ENCODE measurements at regions not wholly inside any gene's neighbourhood (a gene's known extent, or its start where the extent isn't known, plus 50 kb on each side); places are given as distances from the start of the nearest gene placed in this dataset.

DNA sequence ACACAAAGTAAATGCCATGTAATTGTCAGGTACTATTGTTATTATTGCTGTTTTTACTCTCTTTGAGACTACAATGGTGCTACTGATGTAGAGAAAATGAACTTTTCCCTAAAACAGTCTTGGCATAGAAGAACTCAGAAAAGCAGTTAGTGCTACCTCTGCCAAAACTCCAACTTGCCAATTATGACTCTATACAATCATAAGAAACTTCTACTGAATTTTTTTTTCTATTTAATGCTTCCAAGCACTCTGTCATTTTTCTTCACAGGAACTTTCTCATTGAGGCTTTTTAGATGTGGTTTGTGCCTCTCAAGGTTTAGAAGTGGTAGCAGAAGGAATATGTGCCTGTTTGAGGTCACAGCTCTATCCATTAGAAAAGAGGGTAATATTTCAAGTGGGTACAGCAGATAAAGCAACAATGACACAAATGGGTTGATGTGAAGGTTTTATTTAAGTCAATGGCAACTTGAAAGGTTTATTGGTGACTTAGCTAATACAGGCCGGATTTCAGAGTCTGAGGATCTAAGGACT, 64.0 kb upstream of the FERD3L start:
- no peak for DNase-seq (ENCODE audit: low spot score)

DNA sequence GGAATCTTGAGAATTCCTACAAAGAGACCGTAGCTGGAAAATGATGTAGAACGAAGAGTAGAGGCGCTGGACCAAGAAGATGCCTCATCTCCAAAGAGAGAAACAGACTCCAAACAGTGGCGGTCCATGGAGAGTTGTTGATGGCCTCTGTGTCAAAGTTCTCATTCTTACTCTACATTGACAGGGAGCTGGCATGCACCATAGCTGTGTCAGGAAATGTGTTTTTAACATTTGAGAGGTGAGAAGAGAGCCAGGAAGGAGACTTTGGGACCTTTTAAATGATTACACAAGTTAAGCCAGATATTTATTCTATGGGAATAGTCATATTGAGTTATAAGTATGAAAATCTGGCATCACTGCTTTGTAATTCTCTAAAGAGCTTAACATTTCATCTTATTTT, 61.5 kb upstream of the FERD3L start:
- DNase-seq (ENCODE audit: low spot score), result no peak

DNA sequence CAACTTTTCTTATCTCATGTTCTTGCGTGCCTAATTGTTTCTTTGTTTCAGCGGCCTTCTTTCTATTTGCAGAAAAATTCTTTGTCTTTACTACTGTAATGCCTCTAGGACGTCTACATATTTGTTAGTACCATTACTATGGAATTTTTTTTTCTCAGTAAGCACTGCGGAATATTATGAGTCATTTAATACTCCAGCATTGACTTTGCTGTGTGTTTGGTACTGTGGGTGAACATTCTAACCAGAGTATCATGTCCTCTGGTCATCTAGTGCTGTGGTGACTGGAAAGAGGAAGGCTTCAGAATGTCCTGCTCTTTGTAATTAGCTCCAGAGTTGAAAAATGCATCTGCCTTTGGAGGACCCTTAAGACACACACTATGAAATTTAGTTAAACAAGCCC, 58.5 kb upstream of the FERD3L start:
- DNase-seq (ENCODE audit: low spot score), result no peak

DNA sequence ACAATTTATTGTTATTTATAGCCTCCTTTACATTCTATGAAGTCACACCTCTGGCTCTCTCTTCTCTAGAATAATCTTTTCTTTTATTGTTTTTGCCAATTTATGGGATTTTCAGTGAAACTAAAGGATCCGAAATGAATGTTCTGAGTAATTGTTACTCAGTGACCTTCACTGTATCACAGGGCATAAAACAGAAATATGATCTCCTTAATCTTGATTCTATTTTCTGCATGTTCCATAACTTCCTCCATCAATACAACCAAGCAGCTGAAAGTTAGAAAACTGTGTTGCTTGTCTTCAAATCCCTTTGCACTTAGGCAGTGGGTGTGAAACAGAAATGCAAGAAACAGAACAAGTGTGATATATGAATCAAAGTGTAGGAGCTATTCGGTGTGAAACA, 57.4 kb upstream of the FERD3L start:
- no peak for DNase-seq (ENCODE audit: low spot score)
